ENCODE measurements at regions not wholly inside any gene's neighbourhood (a gene's known extent, or its start where the extent isn't known, plus 50 kb on each side); places are given as distances from the start of the nearest gene placed in this dataset.

- DNase-seq: no peak
Observed at GRCh38 chr6:120202878-120203277, 853.3 kb upstream of the MAN1A1 start.

GRCh38 chr6:120200853-120201252 lies 851.3 kb upstream of the MAN1A1 start:
- DNase-seq: no peak

GRCh38 chr6:120198033-120198432 lies 848.5 kb upstream of the MAN1A1 start:
- no peak for DNase-seq

DNA sequence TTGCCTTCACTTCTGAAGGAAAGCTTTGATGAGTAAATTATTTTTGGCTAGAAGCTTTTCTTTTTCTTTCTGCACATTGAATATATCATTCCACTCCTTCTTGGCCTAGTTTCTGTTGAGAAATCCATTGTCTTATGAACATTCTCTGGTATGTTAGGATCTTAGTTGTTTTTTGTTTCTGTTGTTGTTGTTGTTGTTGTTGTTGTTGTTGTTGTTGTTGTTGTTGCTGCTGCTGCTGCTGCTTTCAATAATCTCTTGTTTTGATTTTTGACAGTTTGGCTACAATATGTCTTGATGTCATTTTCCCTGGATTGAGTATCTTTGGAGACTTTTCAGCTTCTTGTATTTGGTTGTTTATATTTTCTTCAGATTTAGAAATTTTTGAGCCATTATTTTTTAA lies 836.5 kb upstream of the MAN1A1 start:
- DNase-seq: no peak

- no peak for DNase-seq
Observed at GRCh38 chr6:120173250-120173649, 823.7 kb upstream of the MAN1A1 start.

DNA sequence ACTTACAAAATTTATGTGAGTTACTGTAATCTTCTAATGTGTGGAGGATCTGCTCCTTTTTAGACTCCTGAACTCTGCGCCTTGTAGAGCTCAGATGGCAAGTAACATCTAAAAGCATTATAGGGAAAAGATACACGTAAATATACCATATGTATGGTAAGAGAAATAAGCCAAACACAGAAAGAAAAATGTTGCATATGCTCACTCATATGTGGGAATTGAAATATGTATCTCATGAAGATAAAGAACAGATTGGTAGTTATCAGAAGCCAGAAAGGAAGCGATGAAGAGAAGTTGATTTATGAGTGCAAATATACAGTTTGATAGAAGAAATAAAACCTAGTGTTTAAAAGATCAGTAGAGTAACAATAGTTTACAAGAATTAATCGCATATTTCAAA lies 815.0 kb upstream of the MAN1A1 start:
- DNase-seq: no peak

DNA sequence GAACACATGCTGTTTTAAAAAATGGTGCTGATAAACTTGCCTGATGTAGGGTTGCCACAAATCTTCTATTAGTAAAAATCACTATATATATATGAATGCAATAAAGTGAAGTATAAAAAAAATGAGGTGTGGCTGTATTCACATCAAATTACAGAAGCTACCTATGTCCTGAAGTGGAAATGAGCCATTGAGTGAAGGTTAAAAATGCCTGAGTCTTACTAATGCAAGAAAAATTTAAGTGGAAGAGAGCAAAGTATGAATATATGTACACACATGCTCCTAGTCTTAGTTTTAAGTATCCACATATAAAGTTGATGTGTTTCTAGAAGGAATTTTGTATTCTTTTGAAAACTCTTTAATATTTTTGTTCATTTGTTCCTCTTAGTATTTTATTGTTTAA lies 808.3 kb upstream of the MAN1A1 start:
- no peak for DNase-seq

- DNase-seq: no peak
Observed at GRCh38 chr6:120147071-120147871, 797.7 kb upstream of the MAN1A1 start.

GRCh38 chr6:120141601-120142000 lies 792.0 kb upstream of the MAN1A1 start:
- DNase-seq: no peak

DNA sequence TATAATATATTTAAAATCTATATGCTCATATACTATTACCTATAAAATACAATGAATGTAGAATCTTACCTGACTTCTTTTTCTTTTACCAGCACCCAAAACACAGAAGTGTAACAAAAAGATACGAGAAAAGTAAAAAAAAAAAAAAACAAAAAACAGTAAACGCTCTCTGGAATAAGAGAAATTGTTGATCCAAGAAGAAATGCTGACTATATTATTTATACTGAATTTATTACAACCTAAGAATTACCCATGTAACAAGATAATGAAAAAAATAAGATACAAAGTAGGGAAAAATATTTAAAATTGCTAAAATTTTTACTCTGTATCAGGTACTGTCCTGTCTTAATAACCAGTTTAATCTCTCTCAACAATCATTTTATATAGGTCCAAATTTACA lies 787.9 kb upstream of the MAN1A1 start:
- no peak for DNase-seq

GRCh38 chr6:120129228-120129627 lies 779.7 kb upstream of the MAN1A1 start:
- no peak for DNase-seq

GRCh38 chr6:120122401-120122800 lies 772.8 kb upstream of the MAN1A1 start:
- no peak for DNase-seq

GRCh38 chr6:120116343-120116742 lies 766.8 kb upstream of the MAN1A1 start:
- no peak for DNase-seq

- no peak for DNase-seq
Observed at GRCh38 chr6:120112980-120113379, 763.4 kb upstream of the MAN1A1 start.

DNA sequence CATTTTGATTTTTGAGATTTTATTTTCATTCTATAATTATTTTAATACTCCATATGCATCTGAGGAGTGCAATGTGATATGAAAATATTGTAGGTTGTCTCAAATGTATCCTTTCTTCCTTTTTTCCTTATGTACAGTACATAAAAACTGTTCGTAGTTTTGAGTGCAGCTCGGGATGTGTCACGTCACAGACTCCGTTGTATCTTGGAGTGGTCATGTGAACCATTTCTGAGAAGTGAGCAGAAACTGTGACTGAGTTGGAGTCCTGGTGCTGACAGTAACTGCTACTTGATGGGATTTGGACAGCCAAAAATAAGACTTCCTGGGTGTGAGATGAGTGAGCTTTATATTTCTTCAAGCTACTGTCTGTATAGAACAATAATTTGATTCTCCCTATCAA lies 761.4 kb upstream of the MAN1A1 start:
- no peak for DNase-seq

- no peak for DNase-seq
Observed at GRCh38 chr6:120108061-120108795, 758.7 kb upstream of the MAN1A1 start.

GRCh38 chr6:120103618-120104017 lies 754.1 kb upstream of the MAN1A1 start:
- DNase-seq: no peak

GRCh38 chr6:120096696-120097260 lies 747.2 kb upstream of the MAN1A1 start:
- DNase-seq: no peak

DNA sequence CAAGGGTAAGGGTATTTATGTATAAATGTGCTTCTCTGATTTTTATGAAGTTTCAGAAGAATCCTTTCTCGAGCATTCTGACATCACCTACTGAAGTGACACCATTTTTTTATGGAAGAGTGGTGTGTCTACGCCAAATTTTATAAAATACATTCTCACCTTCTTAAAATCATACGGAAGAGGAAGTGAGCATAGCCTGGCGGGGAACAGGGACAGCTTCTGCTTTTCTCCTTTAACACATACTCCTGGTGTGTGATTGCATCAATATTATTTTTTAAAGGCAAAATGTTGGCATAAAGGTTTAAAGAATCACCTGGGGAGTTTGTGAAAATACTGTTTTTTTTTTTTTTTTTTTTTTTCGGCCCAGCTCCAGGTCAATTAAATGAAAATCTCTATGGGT lies 733.6 kb upstream of the MAN1A1 start:
- no peak for DNase-seq

GRCh38 chr6:120077489-120077888 lies 727.9 kb upstream of the MAN1A1 start:
- DNase-seq: no peak

GRCh38 chr6:120058410-120058809 lies 708.8 kb upstream of the MAN1A1 start:
- DNase-seq: no peak

DNA sequence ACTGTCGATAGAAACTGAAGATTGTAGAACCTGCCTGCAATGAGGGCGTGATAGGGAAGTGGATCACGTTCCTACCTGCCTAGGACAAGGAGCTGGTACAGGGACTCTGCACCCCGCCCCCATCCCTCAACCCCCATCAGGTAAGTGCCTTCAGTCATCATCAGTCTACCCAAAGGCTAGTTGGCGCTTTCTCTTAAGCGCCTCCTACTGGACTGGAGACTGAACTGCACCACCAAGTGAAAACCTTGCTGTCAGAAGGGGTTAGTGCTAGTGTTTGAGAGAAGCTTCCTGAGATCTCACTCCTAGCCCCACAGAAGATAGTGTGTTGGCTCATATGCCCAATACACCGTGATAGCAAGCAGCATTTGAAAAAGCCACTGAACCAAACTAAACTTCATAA lies 706.5 kb upstream of the MAN1A1 start:
- no peak for DNase-seq

DNA sequence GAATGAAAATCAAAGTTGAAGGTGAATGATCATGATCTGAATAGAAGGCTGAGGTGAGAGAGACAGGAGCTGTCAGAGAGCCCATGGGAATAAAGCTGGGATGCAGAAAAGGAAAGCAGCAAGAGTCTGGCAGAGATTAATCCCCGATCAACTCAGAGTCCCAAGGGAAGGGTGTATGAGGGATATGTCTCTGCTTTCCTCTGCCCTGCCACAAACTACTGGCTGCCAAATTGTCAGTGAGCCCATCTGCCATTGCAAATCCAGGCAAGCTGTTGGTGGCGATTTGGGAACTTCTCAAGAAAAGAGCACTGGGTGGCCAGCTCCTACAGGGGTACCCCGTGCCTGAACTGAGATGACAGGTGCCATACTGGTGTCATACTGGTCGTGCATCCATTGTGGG lies 705.5 kb upstream of the MAN1A1 start:
- DNase-seq: no peak

- DNase-seq: no peak
Observed at GRCh38 chr6:120039664-120040063, 690.1 kb upstream of the MAN1A1 start.

Data from SHP77 treated with DMSO at 0.1 percent for 48 hours (cell line).